ENCODE measurements at regions not wholly inside any gene's neighbourhood (a gene's known extent, or its start where the extent isn't known, plus 50 kb on each side); places are given as distances from the start of the nearest gene placed in this dataset.
"Not testable (repeated sequence)": the region's sequence is repeated elsewhere in the genome, so short reads cannot be mapped to it uniquely, and the experiment has no call there.

GRCh38 chr6:91904586-91905164 lies 1317.8 kb upstream of the MAP3K7 start:
- Histone ChIP-seq H3K36me3 (no peaks in the 10 kb centered on the region), H3K27me3 (no peaks in the 10 kb centered on the region), H3K9me3 (no peaks in the 10 kb centered on the region), H3K27ac (no peak overlapping the region), H3K4me1 (no peaks in the 10 kb centered on the region), H3K4me3 (no peak overlapping the region)
- DNase-seq (no peak), ATAC-seq (no peak)
- TF ChIP-seq CTCF (IDR thresholded peaks at IDR 0.05) = no peak
- intact Hi-C loops (cut with DNase I) = no loop called here

GRCh38 chr6:91895599-91896285 lies 1308.9 kb upstream of the MAP3K7 start:
- intact Hi-C loops (cut with DNase I) = loop anchor here (5.0 kb wide), 1 partner anchor 43 kb away; no protein-coding TSS in a partner anchor
- H3K4me1 ChIP-seq = no peaks in the 10 kb centered on the region
- TF ChIP-seq CTCF (IDR thresholded peaks at IDR 0.05) = no peak
- ATAC-seq = no peak
- peaks cover 10% of the 10 kb centered on the region for H3K9me3 ChIP-seq
- DNase-seq = no peak
- H3K27me3 ChIP-seq = no peaks in the 10 kb centered on the region
- no peak overlapping the region for H3K4me3 ChIP-seq
- no peaks in the 10 kb centered on the region for H3K36me3 ChIP-seq
- no peak overlapping the region for H3K27ac ChIP-seq

- DNase-seq (no peak), ATAC-seq (no peak)
- no peaks in the 10 kb centered on the region for H3K4me1 ChIP-seq
- no peak for TF ChIP-seq CTCF (IDR thresholded peaks at IDR 0.05)
- no peak overlapping the region for H3K4me3 ChIP-seq
- no peaks in the 10 kb centered on the region for H3K9me3 ChIP-seq
- H3K27me3 ChIP-seq = no peaks in the 10 kb centered on the region
- no peaks in the 10 kb centered on the region for H3K36me3 ChIP-seq
- intact Hi-C loops (cut with DNase I) = no loop called here
- no peak overlapping the region for H3K27ac ChIP-seq
Measured at GRCh38 chr6:91886183-91886795, 1299.4 kb upstream of the MAP3K7 start.

GRCh38 chr6:91881791-91882190 lies 1294.9 kb upstream of the MAP3K7 start:
- not testable (repeated sequence) for H3K27ac ChIP-seq, DNase-seq, ATAC-seq

GRCh38 chr6:91879386-91879995 lies 1292.6 kb upstream of the MAP3K7 start:
- Histone ChIP-seq H3K4me3 (no peak overlapping the region), H3K4me1 (no peaks in the 10 kb centered on the region), H3K27me3 (no peaks in the 10 kb centered on the region), H3K9me3 (no peaks in the 10 kb centered on the region), H3K36me3 (no peaks in the 10 kb centered on the region), H3K27ac (no peak overlapping the region)
- intact Hi-C loops (cut with DNase I) = no loop called here
- TF ChIP-seq CTCF (IDR thresholded peaks at IDR 0.05) = no peak
- ATAC-seq (no peak), DNase-seq (no peak)

More at GRCh38 chr6:91881791-91882190, 1294.9 kb upstream of the MAP3K7 start:
- H3K4me3 ChIP-seq; H3K9me3 ChIP-seq; H3K36me3 ChIP-seq; H3K4me1 ChIP-seq; H3K27me3 ChIP-seq; intact Hi-C loops (cut with DNase I): not testable (repeated sequence)

GRCh38 chr6:91877994-91878393 lies 1291.1 kb upstream of the MAP3K7 start:
- no peaks in the 10 kb centered on the region for H3K4me1 ChIP-seq
- H3K27me3 ChIP-seq = no peaks in the 10 kb centered on the region
- H3K9me3 ChIP-seq = no peaks in the 10 kb centered on the region
- no peak overlapping the region for H3K27ac ChIP-seq
- intact Hi-C loops (cut with DNase I) = no loop called here
- no peak for TF ChIP-seq CTCF (IDR thresholded peaks at IDR 0.05)
- DNase-seq = no peak
- no peak for ATAC-seq
- H3K4me3 ChIP-seq = no peak overlapping the region
- H3K36me3 ChIP-seq = no peaks in the 10 kb centered on the region

Measured in upper lobe of right lung (tissue), 1 donor.